Effector memory CD8-positive, alpha-beta T cell (primary cell): ENCODE measurements at regions not wholly inside any gene's neighbourhood (a gene's known extent, or its start where the extent isn't known, plus 50 kb on each side); places are given as distances from the start of the nearest gene placed in this dataset.

ENCODE experiments used
- ATAC-seq: fragments of 150-1000 bp; cut with Tn5 transposase; replicated peaks from 2 replicates; pipeline ENCODE4 v1.10.0; 2021; ENCODE audit warnings: mild to moderate bottlenecking, moderate library complexity
- DNase-seq, 3 experiments: peaks; one replicate each; pipeline ENCODE4 v3.0.0; 2021
- H3K27ac Mint-ChIP-seq, 2 donors: one replicate each; pipeline ENCODE4 v1.8.0; 2022; ENCODE audit warnings: mild to moderate bottlenecking in 2 of 2, mixed read lengths in 2 of 2, moderate library complexity in 2 of 2
- H3K27me3 Mint-ChIP-seq, 2 donors: one replicate each; pipeline ENCODE4 v1.8.0; 2022; ENCODE audit warnings: mixed read lengths in 2 of 2
- H3K36me3 Mint-ChIP-seq: one replicate; pipeline ENCODE4 v1.8.0; 2022; ENCODE audit warnings: mild to moderate bottlenecking, moderate library complexity, mixed read lengths; ENCODE audit not compliant: insufficient read depth
- H3K4me1 Mint-ChIP-seq, 2 donors: one replicate each; pipeline ENCODE4 v1.8.0; 2022; ENCODE audit warnings: low read depth in 2 of 2, mixed read lengths in 2 of 2
- H3K4me3 Mint-ChIP-seq, 2 donors: one replicate each; pipeline ENCODE4 v1.8.0; 2022; ENCODE audit warnings: mild to moderate bottlenecking in 2 of 2, mixed read lengths in 2 of 2, moderate library complexity in 2 of 2
- H3K9me3 Mint-ChIP-seq, 2 donors: one replicate each; pipeline ENCODE4 v1.8.0; 2022; ENCODE audit warnings: mixed read lengths in 2 of 2

DNA sequence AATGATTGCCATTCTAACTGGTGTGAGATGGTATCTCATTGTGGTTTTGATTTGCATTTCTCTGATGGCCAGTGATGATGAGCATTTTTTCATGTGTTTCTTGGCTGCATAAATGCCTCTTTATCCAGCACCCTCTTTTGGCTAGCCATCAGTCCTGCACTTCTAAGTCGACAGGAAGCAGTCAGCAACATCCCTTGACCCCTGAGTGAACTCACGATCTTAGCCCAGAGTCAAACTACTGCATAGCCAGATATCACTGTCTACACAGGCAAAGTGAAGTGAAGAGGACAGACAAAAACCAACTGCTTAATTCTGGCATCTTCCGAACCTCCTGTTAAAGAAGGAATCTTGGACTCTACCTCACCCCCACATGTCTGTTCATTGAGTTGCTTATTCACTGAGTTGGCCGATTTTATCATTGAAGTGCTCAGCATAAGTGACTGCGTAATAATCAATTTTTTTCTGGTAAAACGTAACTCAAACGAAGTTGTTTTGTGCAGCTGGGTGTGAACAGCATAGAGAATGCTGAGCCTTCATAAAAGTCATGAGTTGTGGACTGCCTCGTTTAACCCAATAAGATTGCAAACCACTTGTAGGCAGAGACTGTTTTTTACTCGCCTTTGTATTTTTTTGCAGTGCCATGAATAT lies 304.2 kb downstream of the COG6 start:
- DNase-seq (no peak), ATAC-seq (peak; percentile 49)
- no peaks in the 10 kb centered on the region for H3K27me3 Mint-ChIP-seq
- no peak overlapping the region for H3K27ac Mint-ChIP-seq
- H3K4me3 Mint-ChIP-seq = no peak overlapping the region
- no peaks in the 10 kb centered on the region for H3K36me3 Mint-ChIP-seq
- peaks cover 15 to 22% of the 10 kb centered on the region in 2 donors for H3K4me1 Mint-ChIP-seq
- no peaks in the 10 kb centered on the region for H3K9me3 Mint-ChIP-seq

DNA sequence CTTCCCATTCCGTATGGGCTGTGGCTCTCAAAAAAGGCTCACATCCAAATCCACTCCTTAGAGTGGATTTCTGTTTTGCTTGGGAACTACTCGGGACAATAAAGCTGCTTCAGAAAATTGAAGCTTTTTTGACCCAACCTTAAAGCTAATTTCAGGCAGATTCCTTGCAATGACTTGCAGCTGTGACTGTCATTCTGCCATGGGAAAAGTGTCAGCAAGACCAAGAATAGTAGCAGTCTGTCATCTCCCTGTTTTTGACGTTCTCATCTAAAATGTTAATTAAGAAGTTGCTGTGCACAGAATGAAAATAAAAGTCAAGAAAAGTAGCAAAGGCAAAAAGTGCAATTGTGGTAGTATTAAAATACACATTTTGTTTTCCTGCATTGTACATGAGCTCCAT lies 304.7 kb downstream of the COG6 start:
- Mint-ChIP-seq H3K9me3 (no peaks in the 10 kb centered on the region), H3K4me3 (no peak overlapping the region), H3K36me3 (no peaks in the 10 kb centered on the region), H3K4me1 (peaks cover 15 to 22% of the 10 kb centered on the region in 2 donors), H3K27ac (no peak overlapping the region), H3K27me3 (peaks cover 0 to under 1% of the 10 kb centered on the region in 2 donors)
- DNase-seq (no peak), ATAC-seq (no peak)

DNA sequence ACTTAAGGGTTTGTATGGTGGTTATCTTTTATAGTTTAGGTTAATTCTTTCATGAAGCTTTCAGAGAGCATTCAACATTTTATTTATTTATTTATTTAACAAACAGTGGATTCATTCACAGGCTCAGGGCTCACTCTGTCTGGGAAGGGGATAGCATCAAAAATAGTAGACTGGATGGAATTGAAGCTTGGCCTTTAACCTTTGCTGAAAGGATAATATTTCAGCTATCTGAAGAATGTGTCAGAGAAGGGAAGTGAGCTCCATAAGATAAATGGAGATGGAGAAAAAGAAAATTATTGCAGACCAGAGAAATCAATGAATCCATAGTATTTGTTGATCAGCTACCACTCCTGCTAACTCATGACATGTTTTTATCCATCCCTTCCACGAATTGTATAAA lies 305.6 kb downstream of the COG6 start:
- H3K27me3 Mint-ChIP-seq = peaks cover 0 to 8% of the 10 kb centered on the region in 2 donors
- no peak overlapping the region for H3K4me3 Mint-ChIP-seq
- H3K9me3 Mint-ChIP-seq = no peaks in the 10 kb centered on the region
- DNase-seq (no peak), ATAC-seq (no peak)
- H3K27ac Mint-ChIP-seq = no peak overlapping the region
- no peaks in the 10 kb centered on the region for H3K36me3 Mint-ChIP-seq
- peaks cover 13 to 18% of the 10 kb centered on the region in 2 donors for H3K4me1 Mint-ChIP-seq

DNA sequence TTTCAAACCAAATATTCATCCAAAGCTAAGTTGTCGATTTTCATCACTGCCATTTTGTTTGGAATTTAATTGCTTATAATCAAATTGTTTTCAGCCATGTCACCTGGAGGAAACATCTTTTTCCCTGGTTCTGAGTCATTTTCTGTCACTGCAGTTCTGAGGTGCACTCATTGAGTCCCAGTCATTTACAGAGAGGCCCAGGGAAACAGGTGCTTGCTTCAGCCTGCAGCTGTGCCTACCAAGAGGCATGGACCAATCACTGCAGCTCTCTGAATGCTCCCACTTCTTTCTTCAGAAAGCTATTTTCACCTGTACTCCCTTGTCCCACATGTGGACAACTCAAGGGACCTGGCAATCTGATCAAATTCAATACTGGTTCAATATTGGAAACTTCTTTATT lies 308.1 kb downstream of the COG6 start:
- no peak for DNase-seq
- Mint-ChIP-seq H3K27me3 (peaks cover 14 to 28% of the 10 kb centered on the region in 2 donors), H3K9me3 (no peaks in the 10 kb centered on the region), H3K36me3 (no peaks in the 10 kb centered on the region), H3K4me1 (peaks cover 0 to 3% of the 10 kb centered on the region in 2 donors), H3K27ac (no peak overlapping the region), H3K4me3 (no peak overlapping the region)
- ATAC-seq = no peak

DNA sequence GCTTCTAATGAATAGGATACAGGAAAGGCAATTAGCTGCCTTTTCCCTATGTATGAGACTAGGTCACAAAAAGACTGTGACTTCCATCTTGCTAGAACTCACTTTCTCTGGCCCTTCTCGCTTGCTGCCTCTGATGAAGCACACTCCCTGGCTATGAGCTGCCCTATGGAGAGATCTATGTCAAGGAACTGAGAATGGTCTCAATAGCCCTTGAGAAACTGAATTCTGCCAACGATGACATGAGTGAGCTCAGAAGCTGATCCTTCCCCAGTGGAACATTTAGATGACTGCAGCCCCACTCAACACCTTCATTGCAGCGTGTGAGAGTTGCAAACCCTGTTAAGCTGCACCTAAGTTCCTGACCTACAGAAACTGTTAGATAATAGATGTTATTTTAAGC lies 309.8 kb downstream of the COG6 start:
- Mint-ChIP-seq H3K27ac (no peak overlapping the region), H3K27me3 (peaks cover 18 to 32% of the 10 kb centered on the region in 2 donors), H3K4me3 (no peak overlapping the region), H3K9me3 (no peaks in the 10 kb centered on the region), H3K4me1 (no peaks in the 10 kb centered on the region), H3K36me3 (no peaks in the 10 kb centered on the region)
- no peak for ATAC-seq
- no peak for DNase-seq

DNA sequence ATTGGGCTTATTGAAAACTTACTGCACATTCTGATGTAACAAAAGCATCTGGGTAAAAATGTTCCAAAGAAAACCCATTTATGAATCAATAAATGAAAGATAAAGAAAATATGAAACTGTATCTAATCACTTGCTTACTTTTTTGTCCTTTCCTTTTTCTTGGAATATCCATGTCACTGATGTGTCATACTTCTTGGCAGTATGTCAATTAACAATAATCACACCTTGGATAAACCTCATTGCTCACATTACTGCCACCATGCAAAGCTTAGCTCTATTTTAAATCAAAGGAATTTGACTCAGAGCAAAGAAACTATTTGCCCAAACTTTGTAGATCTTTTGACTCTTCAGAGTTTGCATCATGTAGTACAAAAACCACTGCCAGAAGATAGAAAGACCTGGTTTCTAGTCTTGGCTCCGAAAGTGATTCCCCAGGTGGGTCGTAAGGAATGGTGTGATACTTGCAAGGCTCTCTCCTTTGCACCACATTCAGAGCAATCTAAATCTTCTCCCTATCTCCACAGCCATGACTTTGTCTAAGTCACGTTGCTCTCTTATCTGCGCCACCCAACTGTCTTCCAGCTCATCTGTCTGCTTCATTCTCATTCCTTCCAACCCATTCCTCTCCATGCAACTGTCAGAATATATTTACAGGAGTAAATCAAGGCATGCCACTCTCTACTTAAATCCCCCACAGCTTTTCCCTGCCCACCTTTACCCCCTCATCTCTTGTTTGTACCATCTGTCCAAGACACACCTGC lies 311.9 kb downstream of the COG6 start:
- Mint-ChIP-seq H3K27me3 (peaks cover 18 to 41% of the 10 kb centered on the region in 2 donors), H3K4me3 (no peak overlapping the region), H3K36me3 (no peaks in the 10 kb centered on the region), H3K9me3 (no peaks in the 10 kb centered on the region), H3K4me1 (no peaks in the 10 kb centered on the region), H3K27ac (no peak overlapping the region)
- DNase-seq (no peak), ATAC-seq (no peak)

DNA sequence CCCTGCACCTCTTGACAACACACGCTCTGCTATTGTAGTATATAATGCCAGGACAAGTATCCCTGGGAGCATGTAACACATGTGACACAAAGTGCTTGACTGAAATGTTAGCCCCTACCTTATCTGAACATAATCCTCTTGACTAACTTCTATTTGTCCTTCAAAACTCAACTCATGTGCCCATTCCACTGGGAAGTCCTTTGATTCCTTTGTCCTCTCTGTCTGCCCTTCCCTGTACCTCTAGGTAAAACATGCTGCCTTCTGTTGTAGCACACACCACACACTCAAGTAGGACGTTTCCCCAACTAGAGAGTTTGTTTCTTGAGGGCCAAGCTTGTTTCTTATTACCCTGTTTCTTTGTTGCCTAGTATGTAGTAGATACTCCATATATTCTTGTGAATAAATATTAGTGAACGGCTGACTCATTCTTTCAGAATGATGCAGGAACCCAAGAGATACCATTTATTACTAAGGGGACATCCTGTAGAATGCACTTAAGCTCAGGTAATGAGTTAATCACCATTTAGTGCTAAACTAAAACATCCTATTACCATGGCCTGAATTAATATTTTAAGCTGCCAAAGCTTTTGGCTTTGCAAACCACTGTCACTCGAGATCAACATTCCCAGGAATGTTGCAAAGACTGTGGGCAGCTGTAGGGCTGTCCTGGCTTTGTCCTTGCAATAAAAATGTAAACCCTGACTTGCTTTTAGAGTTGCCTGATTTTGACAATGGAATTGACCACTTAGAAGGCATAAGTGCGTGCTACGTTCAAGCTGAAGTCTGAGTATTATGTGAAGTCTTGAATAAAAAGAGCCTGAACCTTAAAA lies 313.4 kb downstream of the COG6 start:
- no peaks in the 10 kb centered on the region for H3K4me1 Mint-ChIP-seq
- no peaks in the 10 kb centered on the region for H3K36me3 Mint-ChIP-seq
- no peak overlapping the region for H3K27ac Mint-ChIP-seq
- H3K27me3 Mint-ChIP-seq = peaks cover 18 to 44% of the 10 kb centered on the region in 2 donors
- no peak for DNase-seq
- no peak overlapping the region for H3K4me3 Mint-ChIP-seq
- no peaks in the 10 kb centered on the region for H3K9me3 Mint-ChIP-seq
- no peak for ATAC-seq

DNA sequence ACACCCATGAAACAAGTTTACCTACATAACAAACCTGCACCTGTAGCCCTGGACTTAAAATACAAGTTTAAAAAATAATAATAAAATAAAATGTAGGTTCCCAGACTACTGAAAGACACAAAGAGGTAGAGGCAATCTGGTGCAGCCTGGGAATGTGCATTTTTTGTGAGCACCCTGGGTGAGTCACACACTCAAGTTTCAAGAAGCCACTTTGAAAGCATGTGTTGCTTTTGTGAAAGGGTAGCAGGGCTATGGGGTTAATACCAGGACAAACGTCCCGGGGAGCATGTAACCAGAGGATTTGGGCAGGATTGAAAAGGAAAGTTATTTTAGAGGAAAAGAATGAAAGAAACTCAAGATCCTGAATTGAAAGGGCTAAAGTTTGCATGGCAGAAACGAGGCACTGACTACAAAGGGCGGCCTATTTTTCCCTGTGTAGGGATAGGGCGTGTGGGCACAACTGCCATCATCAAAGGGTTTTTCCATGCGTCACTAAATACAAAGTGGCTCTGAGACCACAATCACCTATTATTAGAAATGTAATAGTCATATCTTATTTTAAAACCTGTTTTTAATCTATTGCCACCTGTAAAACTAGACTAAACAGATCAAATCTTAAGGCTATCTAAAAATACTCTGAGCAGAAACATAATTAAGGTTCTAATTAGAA lies 314.9 kb downstream of the COG6 start:
- Mint-ChIP-seq H3K27me3 (peaks cover 18 to 49% of the 10 kb centered on the region in 2 donors), H3K4me1 (no peaks in the 10 kb centered on the region), H3K4me3 (no peak overlapping the region), H3K27ac (no peak overlapping the region), H3K9me3 (no peaks in the 10 kb centered on the region), H3K36me3 (no peaks in the 10 kb centered on the region)
- ATAC-seq = no peak
- no peak for DNase-seq

DNA sequence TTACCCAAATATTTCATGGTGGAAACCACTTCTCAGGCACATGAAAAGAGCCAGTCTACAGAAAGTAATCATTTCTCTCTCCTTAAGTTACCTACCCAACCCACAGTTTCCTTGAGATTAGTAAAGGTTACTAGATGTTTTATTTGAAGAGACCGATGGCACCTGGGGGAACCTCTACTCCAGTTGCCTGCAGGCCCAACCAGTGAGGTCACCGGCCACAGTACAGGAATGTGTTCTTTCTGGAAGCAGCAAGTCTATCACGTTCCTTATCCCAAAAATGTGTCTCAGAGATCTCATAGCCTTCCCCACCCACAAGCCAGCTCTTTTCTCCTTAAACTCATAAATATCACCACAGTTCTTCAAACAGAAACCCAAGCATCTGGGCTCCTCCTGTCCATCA lies 316.1 kb downstream of the COG6 start:
- no peaks in the 10 kb centered on the region for H3K4me1 Mint-ChIP-seq
- no peak overlapping the region for H3K4me3 Mint-ChIP-seq
- H3K27ac Mint-ChIP-seq = no peak overlapping the region
- no peaks in the 10 kb centered on the region for H3K9me3 Mint-ChIP-seq
- no peaks in the 10 kb centered on the region for H3K36me3 Mint-ChIP-seq
- DNase-seq = no peak
- no peak for ATAC-seq
- peaks cover 18 to 44% of the 10 kb centered on the region in 2 donors for H3K27me3 Mint-ChIP-seq

DNA sequence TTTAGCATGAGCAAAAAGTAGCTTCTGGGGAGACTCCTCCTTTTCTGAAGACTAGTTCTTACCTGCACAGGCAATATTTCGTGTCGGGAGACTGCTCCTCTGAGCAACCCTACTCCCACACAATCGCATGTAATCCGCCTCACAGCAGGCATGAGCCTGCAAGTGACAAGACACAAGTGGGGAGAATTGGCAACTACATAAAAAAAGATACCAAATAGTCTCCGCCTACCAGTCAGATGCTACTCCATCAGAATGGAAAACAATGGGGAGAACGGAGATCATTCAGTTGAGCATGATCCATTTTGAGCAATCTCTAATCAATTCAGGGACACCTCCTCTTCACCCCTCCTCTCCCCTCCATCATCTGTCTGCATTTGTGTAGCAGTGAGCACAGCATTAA lies 321.0 kb downstream of the COG6 start:
- no peak overlapping the region for H3K27ac Mint-ChIP-seq
- no peaks in the 10 kb centered on the region for H3K4me1 Mint-ChIP-seq
- no peak for DNase-seq
- no peak for ATAC-seq
- no peaks in the 10 kb centered on the region for H3K36me3 Mint-ChIP-seq
- no peak overlapping the region for H3K4me3 Mint-ChIP-seq
- H3K27me3 Mint-ChIP-seq = peaks cover 9 to 56% of the 10 kb centered on the region in 2 donors
- no peaks in the 10 kb centered on the region for H3K9me3 Mint-ChIP-seq

DNA sequence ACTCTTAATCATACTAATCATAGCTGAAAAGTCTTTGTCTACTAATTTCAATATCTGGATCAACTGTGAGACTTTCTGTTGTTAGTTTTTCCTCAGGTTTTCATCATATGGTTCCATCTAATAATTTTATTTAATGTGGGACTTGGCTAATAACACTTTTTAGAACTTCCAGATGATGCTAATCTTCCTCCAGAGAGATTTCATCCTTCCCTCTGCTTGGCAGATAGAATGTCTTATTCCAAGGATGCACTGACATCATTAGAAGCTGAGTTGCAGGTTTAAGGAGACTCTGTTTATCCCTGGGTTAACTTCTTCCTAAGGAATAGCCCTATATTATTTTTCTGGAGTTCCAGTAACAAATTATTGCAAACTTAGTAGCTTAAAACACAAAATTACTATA lies 325.6 kb downstream of the COG6 start:
- ATAC-seq (no peak), DNase-seq (no peak)
- Mint-ChIP-seq H3K36me3 (peaks cover 4% of the 10 kb centered on the region), H3K4me3 (no peak overlapping the region), H3K27me3 (peaks cover 20 to 55% of the 10 kb centered on the region in 2 donors), H3K4me1 (no peaks in the 10 kb centered on the region), H3K27ac (no peak overlapping the region), H3K9me3 (no peaks in the 10 kb centered on the region)

DNA sequence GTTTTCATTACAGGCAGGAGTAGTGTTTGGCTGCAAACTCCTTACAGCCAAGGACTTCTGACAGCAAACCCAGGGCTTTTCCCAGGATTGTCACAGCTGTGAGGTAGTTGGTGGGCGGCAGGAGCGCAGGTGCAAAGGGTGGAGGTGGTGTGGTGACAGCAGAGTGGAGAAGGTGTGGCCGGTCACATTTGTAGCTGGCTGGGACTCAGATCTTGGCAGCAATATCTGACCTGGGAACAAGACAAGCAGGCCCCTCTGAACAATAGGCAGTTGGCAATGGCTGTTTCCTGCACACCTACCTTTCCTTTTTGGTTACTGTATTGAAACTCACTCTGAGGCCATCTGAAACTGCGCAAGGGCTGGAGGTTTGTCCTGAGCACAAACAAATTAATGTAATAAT lies 327.3 kb downstream of the COG6 start:
- no peak overlapping the region for H3K27ac Mint-ChIP-seq
- no peaks in the 10 kb centered on the region for H3K9me3 Mint-ChIP-seq
- peaks cover 25 to 45% of the 10 kb centered on the region in 2 donors for H3K27me3 Mint-ChIP-seq
- DNase-seq = no peak
- ATAC-seq = no peak
- peaks cover 4% of the 10 kb centered on the region for H3K36me3 Mint-ChIP-seq
- no peaks in the 10 kb centered on the region for H3K4me1 Mint-ChIP-seq
- H3K4me3 Mint-ChIP-seq = no peak overlapping the region

DNA sequence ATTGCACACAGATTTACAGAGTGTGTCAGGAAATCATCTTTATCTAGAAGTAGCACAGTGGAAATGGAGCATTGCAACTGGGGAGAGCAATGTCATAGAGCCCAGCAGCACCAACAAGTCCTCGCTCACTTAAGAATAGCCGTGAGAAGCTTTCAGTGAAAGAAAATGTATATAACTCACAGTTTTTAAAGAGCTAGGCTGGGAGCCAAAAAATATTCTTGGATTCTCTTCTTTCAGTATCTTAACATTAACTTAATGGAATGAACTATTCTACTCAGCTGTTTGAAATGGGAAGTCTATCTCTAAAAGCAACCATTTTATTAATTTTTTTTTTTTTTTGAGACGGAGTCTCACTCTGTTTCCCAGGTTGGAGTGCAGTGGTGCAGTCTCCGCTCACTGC lies 329.6 kb downstream of the COG6 start:
- peaks cover 4% of the 10 kb centered on the region for H3K36me3 Mint-ChIP-seq
- H3K4me3 Mint-ChIP-seq = no peak overlapping the region
- DNase-seq = no peak
- no peaks in the 10 kb centered on the region for H3K9me3 Mint-ChIP-seq
- no peaks in the 10 kb centered on the region for H3K4me1 Mint-ChIP-seq
- H3K27ac Mint-ChIP-seq = no peak overlapping the region
- H3K27me3 Mint-ChIP-seq = peaks cover 26 to 41% of the 10 kb centered on the region in 2 donors
- no peak for ATAC-seq
